A549 (cell line): ENCODE measurements at regions not wholly inside any gene's neighbourhood (a gene's known extent, or its start where the extent isn't known, plus 50 kb on each side); places are given as distances from the start of the nearest gene placed in this dataset.

Experiments used
- CHD4 ChIP-seq: fragments of 200-600 bp; sonication (generic); IDR thresholded peaks from 2 replicates; pipeline ENCODE4 v1.6.1; 2016; ENCODE audit warnings: antibody characterized with exemption, mild to moderate bottlenecking, borderline replicate concordance
- CTCF ChIP-seq: fragments of >200 bp; sonication (Bioruptor Twin); formaldehyde crosslinking; IDR thresholded peaks from 3 replicates; pipeline ENCODE4 v1.5.1; 2016
- EP300 ChIP-seq, 2 experiments: fragments of >200 bp; sonication (Bioruptor Twin); formaldehyde crosslinking; IDR thresholded peaks; 2 replicates in 1 of 2; 3 replicates in 1 of 2; pipeline ENCODE4 v1.6.1; 2016 to 2017
- HMGXB4 ChIP-seq: fragments of 250-450 bp; sonication (Bioruptor Pico); IDR thresholded peaks from 2 replicates; pipeline ENCODE4 v1.5.0; 2021; ENCODE audit warnings: mild to moderate bottlenecking, moderate library complexity, borderline replicate concordance
- KDM1A ChIP-seq: fragments of 200-600 bp; sonication (generic); IDR thresholded peaks from 2 replicates; pipeline ENCODE4 v1.6.1; 2016; ENCODE audit warnings: low read depth, mild to moderate bottlenecking
- POLR2A ChIP-seq: IDR thresholded peaks from 2 replicates; pipeline ENCODE4 v1.6.1; 2012; ENCODE audit warnings: mild to moderate bottlenecking, low read length
- REST ChIP-seq: fragments of 200-600 bp; sonication (generic); IDR thresholded peaks from 2 replicates; pipeline ENCODE4 v1.6.1; 2016; ENCODE audit warnings: antibody characterized with exemption, mild to moderate bottlenecking, moderate library complexity
- RFX5 ChIP-seq: fragments of 450-650 bp; IDR thresholded peaks from 2 replicates; pipeline ENCODE4 v1.7.1; 2014; ENCODE audit warnings: antibody characterized with exemption, mild to moderate bottlenecking, moderate library complexity
- USF2 ChIP-seq: fragments of 450-650 bp; IDR thresholded peaks from 2 replicates; pipeline ENCODE4 v1.6.1; 2014; ENCODE audit warnings: antibody characterized with exemption

GRCh38 chr10:52703898-52704297, 68.7 kb downstream of the MBL2 start:
- TF ChIP-seq REST (no peak), CTCF (no peak), RFX5 (no peak), CHD4 (no peak), POLR2A (no peak), USF2 (no peak), KDM1A (no peak), HMGXB4 (CRISPR knock-in tag) (no peak), EP300 (IDR thresholded peaks at IDR 0.05) (no peak)
